ENCODE measurements at regions not wholly inside any gene's neighbourhood (a gene's known extent, or its start where the extent isn't known, plus 50 kb on each side); places are given as distances from the start of the nearest gene placed in this dataset.

DNA sequence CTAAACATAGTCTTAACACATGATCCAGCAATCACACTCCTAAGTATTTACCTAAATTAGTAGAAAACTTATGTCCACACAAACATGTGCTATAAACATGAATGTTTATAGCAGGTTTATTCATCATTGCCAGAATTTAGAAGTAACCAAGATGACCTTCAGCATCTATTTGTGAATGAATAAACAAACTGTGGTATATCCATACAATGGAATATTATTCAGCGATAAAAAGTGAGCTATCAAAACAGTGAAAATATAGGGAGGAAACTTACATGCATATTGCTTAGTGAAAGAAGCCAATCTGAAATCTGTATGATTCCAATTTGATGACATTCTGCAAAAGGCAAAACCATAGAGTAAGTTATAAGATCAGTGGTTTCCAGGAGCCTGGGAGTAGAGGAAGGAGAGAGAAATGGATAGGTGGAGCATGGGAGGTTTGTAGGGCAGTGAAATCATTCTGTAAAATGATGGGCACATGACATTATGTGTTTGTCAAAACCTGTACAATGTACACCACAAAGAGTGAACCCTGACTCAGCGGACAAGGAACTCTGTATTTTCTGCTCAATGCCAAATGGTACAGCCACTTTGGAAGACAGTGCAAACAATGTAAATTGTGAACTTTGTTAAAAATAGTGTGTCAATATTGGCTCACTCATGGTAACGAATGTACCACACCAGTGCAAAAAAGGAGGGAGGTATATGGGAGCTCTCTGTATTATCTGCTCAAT, 61.9 kb upstream of the IGFBP2 start:
- DNase-seq = no peak
- H3K4ac ChIP-seq (ENCODE audit: low read depth, low read length) = no peak overlapping the region
- H4K12ac ChIP-seq (ENCODE audit: low read depth, low read length) = no peak overlapping the region
- H3K79me2 ChIP-seq (ENCODE audit: control insufficient read depth, insufficient read depth, low read length, poor library complexity) = no peaks in the 10 kb centered on the region
- no peak overlapping the region for H3K4me2 ChIP-seq (ENCODE audit: low read length)
- no peak overlapping the region for H3K27ac ChIP-seq (ENCODE audit: low read depth, low read length)
- H2BK120ac ChIP-seq (ENCODE audit: insufficient read depth, low read length, poor library complexity) = no peak overlapping the region
- no peaks in the 10 kb centered on the region for H3K4me1 ChIP-seq (ENCODE audit: control insufficient read depth in 1 of 2, insufficient read depth in 2 of 2, low read length in 2 of 2)
- no peaks in the 10 kb centered on the region for H3K79me1 ChIP-seq (ENCODE audit: low read length)
- H3K23ac ChIP-seq (ENCODE audit: low read length) = no peak overlapping the region
- no CpG with 5 or more reads among the region's 3 CpGs for WGBS (ENCODE audit: extremely low coverage, insufficient coverage, insufficient read length)
- H3K9me3 ChIP-seq (ENCODE audit: insufficient read depth, low read depth, low read length) = no peaks in the 10 kb centered on the region
- H3K36me3 ChIP-seq (ENCODE audit: control insufficient read depth in 1 of 2, insufficient read depth in 2 of 2, low read length in 2 of 2) = no peaks in the 10 kb centered on the region
- H2AK5ac ChIP-seq (ENCODE audit: low read length) = no peak overlapping the region
- no peak overlapping the region for H3K18ac ChIP-seq (ENCODE audit: low read length)
- no peaks in the 10 kb centered on the region for H3K27me3 ChIP-seq (ENCODE audit: insufficient read depth, low read length)
- H3K4me3 ChIP-seq (ENCODE audit: low read depth, low read length) = no peak overlapping the region
- H2BK12ac ChIP-seq (ENCODE audit: low read length) = no peak overlapping the region
- H2AFZ ChIP-seq (ENCODE audit: insufficient read depth, low read length, poor library complexity) = no peak overlapping the region
- H2BK5ac ChIP-seq (ENCODE audit: low read depth, low read length, poor library complexity) = no peak overlapping the region
- no peak overlapping the region for H3K9ac ChIP-seq (ENCODE audit: low read length)
- no peak overlapping the region for H4K91ac ChIP-seq (ENCODE audit: low read depth, low read length)
- no peak overlapping the region for H3K14ac ChIP-seq (ENCODE audit: low read length)
- no peak overlapping the region for H4K8ac ChIP-seq (ENCODE audit: low read depth, low read length)

DNA sequence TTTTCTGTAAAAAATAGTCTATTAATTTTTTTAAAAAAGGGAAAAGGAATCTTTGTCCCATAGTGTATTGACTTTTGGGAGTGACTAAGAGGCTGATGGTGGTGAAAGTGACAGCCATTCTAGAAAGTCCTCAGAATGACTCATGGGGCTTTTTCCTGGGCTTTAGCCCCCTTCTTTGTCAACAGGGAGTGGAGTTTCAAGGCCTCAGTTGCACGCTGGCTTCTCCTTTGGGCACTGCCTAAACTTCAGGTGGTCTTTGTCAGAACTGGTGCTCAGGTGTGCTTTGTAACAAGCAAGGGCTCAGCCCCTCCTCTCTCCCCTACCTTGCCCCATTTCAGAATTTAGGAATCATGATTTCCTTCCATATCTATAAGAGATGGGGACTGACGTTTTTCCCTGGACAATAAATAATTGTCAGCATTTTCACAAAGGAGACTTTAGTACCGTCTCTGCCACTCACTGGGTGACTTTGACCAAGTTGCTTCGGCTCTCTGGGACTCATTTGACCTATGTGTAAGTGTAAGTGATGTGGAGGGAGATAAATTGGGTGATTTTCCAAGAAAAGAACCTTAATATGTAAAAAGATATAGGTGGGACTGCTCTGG, 61.2 kb upstream of the IGFBP2 start:
- Histone ChIP-seq H3K4me1 (ENCODE audit: control insufficient read depth in 1 of 2, insufficient read depth in 2 of 2, low read length in 2 of 2) (no peaks in the 10 kb centered on the region), H2BK5ac (ENCODE audit: low read depth, low read length, poor library complexity) (no peak overlapping the region), H3K27me3 (ENCODE audit: insufficient read depth, low read length) (no peaks in the 10 kb centered on the region), H3K14ac (ENCODE audit: low read length) (no peak overlapping the region), H3K36me3 (ENCODE audit: control insufficient read depth in 1 of 2, insufficient read depth in 2 of 2, low read length in 2 of 2) (no peaks in the 10 kb centered on the region), H4K12ac (ENCODE audit: low read depth, low read length) (no peak overlapping the region), H3K9ac (ENCODE audit: low read length) (no peak overlapping the region), H2BK120ac (ENCODE audit: insufficient read depth, low read length, poor library complexity) (no peak overlapping the region), H3K4ac (ENCODE audit: low read depth, low read length) (no peak overlapping the region), H4K8ac (ENCODE audit: low read depth, low read length) (no peak overlapping the region), H3K23ac (ENCODE audit: low read length) (no peak overlapping the region), H3K9me3 (ENCODE audit: insufficient read depth, low read depth, low read length) (no peaks in the 10 kb centered on the region), H2AK5ac (ENCODE audit: low read length) (no peak overlapping the region), H2AFZ (ENCODE audit: insufficient read depth, low read length, poor library complexity) (no peak overlapping the region), H3K4me2 (ENCODE audit: low read length) (no peak overlapping the region), H3K18ac (ENCODE audit: low read length) (no peak overlapping the region), H3K79me2 (ENCODE audit: control insufficient read depth, insufficient read depth, low read length, poor library complexity) (no peaks in the 10 kb centered on the region), H2BK12ac (ENCODE audit: low read length) (no peak overlapping the region), H4K91ac (ENCODE audit: low read depth, low read length) (no peak overlapping the region), H3K4me3 (ENCODE audit: low read depth, low read length) (no peak overlapping the region), H3K79me1 (ENCODE audit: low read length) (no peaks in the 10 kb centered on the region), H3K27ac (ENCODE audit: low read depth, low read length) (no peak overlapping the region)
- no peak for DNase-seq
- no CpG with 5 or more reads among the region's 4 CpGs for WGBS (ENCODE audit: extremely low coverage, insufficient coverage, insufficient read length)

DNA sequence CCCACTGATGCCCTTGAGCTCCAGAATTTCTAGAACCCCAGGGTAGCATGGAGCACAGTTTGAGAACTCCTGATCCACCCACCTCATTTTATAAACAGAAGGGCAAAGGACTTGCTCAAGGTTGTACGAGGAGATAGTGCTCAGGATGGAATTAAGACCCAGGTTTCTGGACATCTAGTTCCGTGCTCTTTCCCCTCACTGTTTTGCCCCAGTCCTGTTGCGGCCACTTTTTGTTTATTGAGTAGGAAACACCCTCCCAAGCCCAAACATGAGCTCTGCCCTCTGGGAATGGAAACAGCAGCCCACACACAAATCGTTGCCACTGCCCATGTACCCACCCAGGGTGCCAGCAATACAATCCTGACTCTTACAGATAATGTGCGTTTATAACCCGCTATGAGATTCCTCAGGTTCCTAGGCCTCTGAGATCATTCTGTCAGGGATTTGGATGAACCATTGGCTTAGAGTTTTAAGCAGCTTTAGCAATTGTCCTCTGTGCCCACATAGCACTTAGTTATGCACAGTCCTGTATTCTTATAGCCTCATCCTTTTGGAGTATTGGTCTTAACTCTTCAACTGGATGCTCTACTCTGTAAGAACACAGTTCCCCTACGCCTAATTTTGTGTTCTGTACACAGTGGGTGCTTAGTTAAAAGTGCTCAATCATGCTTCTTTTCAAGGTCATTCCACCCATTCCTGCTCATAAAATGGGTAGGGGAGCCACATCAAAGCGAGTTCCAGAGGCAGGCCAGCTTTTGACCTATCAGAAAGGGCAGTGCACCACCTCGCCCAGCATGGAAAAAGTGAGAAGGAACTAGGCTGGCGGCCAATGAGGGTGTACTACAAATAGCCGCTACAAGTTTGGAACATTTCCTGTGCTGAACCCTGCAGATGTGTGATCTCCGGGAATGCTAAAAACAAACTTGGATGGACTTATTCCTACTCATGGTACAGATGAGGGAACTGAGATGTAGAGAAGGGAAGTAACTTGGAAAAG, 60.3 kb upstream of the IGFBP2 start:
- Histone ChIP-seq H3K4me3 (ENCODE audit: low read depth, low read length) (no peak overlapping the region), H4K91ac (ENCODE audit: low read depth, low read length) (no peak overlapping the region), H3K4me1 (ENCODE audit: control insufficient read depth in 1 of 2, insufficient read depth in 2 of 2, low read length in 2 of 2) (no peaks in the 10 kb centered on the region), H2BK12ac (ENCODE audit: low read length) (no peak overlapping the region), H3K4me2 (ENCODE audit: low read length) (no peak overlapping the region), H4K8ac (ENCODE audit: low read depth, low read length) (no peak overlapping the region), H3K23ac (ENCODE audit: low read length) (no peak overlapping the region), H2BK5ac (ENCODE audit: low read depth, low read length, poor library complexity) (no peak overlapping the region), H2AFZ (ENCODE audit: insufficient read depth, low read length, poor library complexity) (no peak overlapping the region), H3K4ac (ENCODE audit: low read depth, low read length) (no peak overlapping the region), H3K27me3 (ENCODE audit: insufficient read depth, low read length) (no peaks in the 10 kb centered on the region), H3K79me2 (ENCODE audit: control insufficient read depth, insufficient read depth, low read length, poor library complexity) (no peaks in the 10 kb centered on the region), H2BK120ac (ENCODE audit: insufficient read depth, low read length, poor library complexity) (no peak overlapping the region), H3K14ac (ENCODE audit: low read length) (no peak overlapping the region), H2AK5ac (ENCODE audit: low read length) (no peak overlapping the region), H3K79me1 (ENCODE audit: low read length) (no peaks in the 10 kb centered on the region), H3K27ac (ENCODE audit: low read depth, low read length) (no peak overlapping the region), H4K12ac (ENCODE audit: low read depth, low read length) (no peak overlapping the region), H3K18ac (ENCODE audit: low read length) (no peak overlapping the region), H3K36me3 (ENCODE audit: control insufficient read depth in 1 of 2, insufficient read depth in 2 of 2, low read length in 2 of 2) (no peaks in the 10 kb centered on the region), H3K9ac (ENCODE audit: low read length) (no peak overlapping the region), H3K9me3 (ENCODE audit: insufficient read depth, low read depth, low read length) (no peaks in the 10 kb centered on the region)
- no CpG with 5 or more reads among the region's 12 CpGs for WGBS (ENCODE audit: extremely low coverage, insufficient coverage, insufficient read length)
- no peak for DNase-seq

DNA sequence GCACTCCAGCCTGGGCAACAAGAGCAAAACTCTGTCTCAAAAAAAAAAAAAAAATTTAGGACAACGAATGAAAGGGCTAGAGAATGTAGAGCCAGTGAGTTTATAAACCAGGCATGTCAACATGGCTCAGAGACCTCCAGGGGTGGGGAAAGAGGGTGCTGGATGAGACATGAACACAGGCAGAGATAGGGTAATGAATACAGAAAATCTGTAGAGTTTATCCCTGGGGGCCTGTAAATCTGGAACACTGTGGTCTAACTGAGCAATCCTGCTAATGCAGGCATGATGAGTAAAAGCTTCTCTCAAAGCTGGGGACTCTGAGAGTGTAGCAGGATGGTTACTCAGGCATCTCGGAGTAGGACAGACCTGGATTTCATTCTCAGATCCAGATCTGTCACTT, 59.2 kb upstream of the IGFBP2 start:
- Histone ChIP-seq H3K36me3 (ENCODE audit: control insufficient read depth in 1 of 2, insufficient read depth in 2 of 2, low read length in 2 of 2) (no peaks in the 10 kb centered on the region), H3K79me2 (ENCODE audit: control insufficient read depth, insufficient read depth, low read length, poor library complexity) (no peaks in the 10 kb centered on the region), H4K8ac (ENCODE audit: low read depth, low read length) (no peak overlapping the region), H2BK120ac (ENCODE audit: insufficient read depth, low read length, poor library complexity) (no peak overlapping the region), H2BK5ac (ENCODE audit: low read depth, low read length, poor library complexity) (no peak overlapping the region), H2AFZ (ENCODE audit: insufficient read depth, low read length, poor library complexity) (no peak overlapping the region), H3K9me3 (ENCODE audit: insufficient read depth, low read depth, low read length) (no peaks in the 10 kb centered on the region), H3K9ac (ENCODE audit: low read length) (no peak overlapping the region), H3K23ac (ENCODE audit: low read length) (no peak overlapping the region), H3K4me2 (ENCODE audit: low read length) (no peak overlapping the region), H4K12ac (ENCODE audit: low read depth, low read length) (no peak overlapping the region), H3K27me3 (ENCODE audit: insufficient read depth, low read length) (no peaks in the 10 kb centered on the region), H3K79me1 (ENCODE audit: low read length) (no peaks in the 10 kb centered on the region), H3K27ac (ENCODE audit: low read depth, low read length) (no peak overlapping the region), H3K4ac (ENCODE audit: low read depth, low read length) (no peak overlapping the region), H3K18ac (ENCODE audit: low read length) (no peak overlapping the region), H3K4me1 (ENCODE audit: control insufficient read depth in 1 of 2, insufficient read depth in 2 of 2, low read length in 2 of 2) (no peaks in the 10 kb centered on the region), H4K91ac (ENCODE audit: low read depth, low read length) (no peak overlapping the region), H2AK5ac (ENCODE audit: low read length) (no peak overlapping the region), H2BK12ac (ENCODE audit: low read length) (no peak overlapping the region), H3K4me3 (ENCODE audit: low read depth, low read length) (no peak overlapping the region), H3K14ac (ENCODE audit: low read length) (no peak overlapping the region)
- DNase-seq = no peak
- WGBS (ENCODE audit: extremely low coverage, insufficient coverage, insufficient read length) = no CpG with 5 or more reads among the region's 2 CpGs
